ENCODE measurements at regions not wholly inside any gene's neighbourhood (a gene's known extent, or its start where the extent isn't known, plus 50 kb on each side); places are given as distances from the start of the nearest gene placed in this dataset.

GRCh38 chr4:13912966-13913365 lies 285.4 kb upstream of the BOD1L1 start:
- intact Hi-C loops (cut with DNase I; ENCODE audit: low total_unique reads) = no loop called here
- Histone ChIP-seq H3K4me3 (no peak overlapping the region), H3K36me3 (no peaks in the 10 kb centered on the region), H3K9me3 (no peaks in the 10 kb centered on the region), H3K4me1 (no peaks in the 10 kb centered on the region), H3K27me3 (no peaks in the 10 kb centered on the region), H3K27ac (no peak overlapping the region)
- TF ChIP-seq POLR2A (IDR thresholded peaks at IDR 0.05) = no peak
- TF ChIP-seq CTCF (IDR thresholded peaks at IDR 0.05 in 4 of 5, conservative IDR thresholded peaks at IDR 0.05 in 1 of 5) = no peak
- ATAC-seq (no peak), DNase-seq (no peak)
- in situ Hi-C loops (cut with MboI; ENCODE audit: low sequenced_read_pairs in 4 of 4) = no loop called here

- Histone ChIP-seq H3K27ac (no peak overlapping the region), H3K36me3 (no peaks in the 10 kb centered on the region), H3K4me1 (no peaks in the 10 kb centered on the region), H3K27me3 (no peaks in the 10 kb centered on the region), H3K4me3 (no peak overlapping the region), H3K9me3 (no peaks in the 10 kb centered on the region)
- intact Hi-C loops (cut with DNase I; ENCODE audit: low total_unique reads) = no loop called here
- in situ Hi-C loops (cut with MboI; ENCODE audit: low sequenced_read_pairs in 4 of 4) = no loop called here
- no peak for ATAC-seq
- TF ChIP-seq POLR2A (IDR thresholded peaks at IDR 0.05) (no peak), CTCF (IDR thresholded peaks at IDR 0.05 in 4 of 5, conservative IDR thresholded peaks at IDR 0.05 in 1 of 5) (no peak)
- DNase-seq = no peak
Measured at GRCh38 chr4:13917015-13917414, 289.5 kb upstream of the BOD1L1 start.

- intact Hi-C loops (cut with DNase I; ENCODE audit: low total_unique reads) (no loop called here), in situ Hi-C loops (cut with MboI; ENCODE audit: low sequenced_read_pairs in 4 of 4) (no loop called here)
- no peaks in the 10 kb centered on the region for H3K9me3 ChIP-seq
- no peaks in the 10 kb centered on the region for H3K36me3 ChIP-seq
- H3K27ac ChIP-seq = no peak overlapping the region
- no peak overlapping the region for H3K4me3 ChIP-seq
- H3K4me1 ChIP-seq = no peaks in the 10 kb centered on the region
- DNase-seq = no peak
- ATAC-seq = no peak
- H3K27me3 ChIP-seq = no peaks in the 10 kb centered on the region
- TF ChIP-seq CTCF (IDR thresholded peaks at IDR 0.05 in 4 of 5, conservative IDR thresholded peaks at IDR 0.05 in 1 of 5) (no peak), POLR2A (IDR thresholded peaks at IDR 0.05) (no peak)
Measured at GRCh38 chr4:13918110-13918509, 290.6 kb upstream of the BOD1L1 start.

- H3K9me3 ChIP-seq = no peaks in the 10 kb centered on the region
- H3K27me3 ChIP-seq = no peaks in the 10 kb centered on the region
- H3K36me3 ChIP-seq = no peaks in the 10 kb centered on the region
- in situ Hi-C loops (cut with MboI; ENCODE audit: low sequenced_read_pairs in 4 of 4) (no loop called here), intact Hi-C loops (cut with DNase I; ENCODE audit: low total_unique reads) (no loop called here)
- H3K4me3 ChIP-seq = no peak overlapping the region
- TF ChIP-seq POLR2A (IDR thresholded peaks at IDR 0.05) = no peak
- TF ChIP-seq CTCF (IDR thresholded peaks at IDR 0.05 in 4 of 5, conservative IDR thresholded peaks at IDR 0.05 in 1 of 5) = no peak
- no peak overlapping the region for H3K27ac ChIP-seq
- no peak for DNase-seq
- peak in 1 of 2 donors; percentile 36 for ATAC-seq
- no peaks in the 10 kb centered on the region for H3K4me1 ChIP-seq
Measured at GRCh38 chr4:13918991-13919441, 291.5 kb upstream of the BOD1L1 start.

Measured in gastrocnemius medialis (tissue), 4 donors.